C4-2B (cell line): ENCODE measurements at regions not wholly inside any gene's neighbourhood (a gene's known extent, or its start where the extent isn't known, plus 50 kb on each side); places are given as distances from the start of the nearest gene placed in this dataset.

Experiments used
- CTCF ChIP-seq: fragments of 450-650 bp; conservative IDR thresholded peaks from 2 replicates; pipeline ENCODE4 v1.5.1; 2017; ENCODE audit warnings: mild to moderate bottlenecking
- ZFX ChIP-seq: fragments of 450-650 bp; IDR thresholded peaks from 2 replicates; pipeline ENCODE4 v1.6.1; 2017

GRCh38 chr6:98672681-98673475 lies 161.5 kb upstream of the POU3F2 start:
- TF ChIP-seq CTCF (no peak), ZFX (no peak)
